H1 (cell line): ENCODE measurements at regions not wholly inside any gene's neighbourhood (a gene's known extent, or its start where the extent isn't known, plus 50 kb on each side); places are given as distances from the start of the nearest gene placed in this dataset.
A peak's percentile ranks its signal among the peaks of the same experiment; 100 is the strongest.

Experiments
- CTCF ChIA-PET: fragments of 300-600 bp; sonication (Branson Sonifier 250); formaldehyde crosslinking; loops from one replicate; lab custom pipeline; 2021; ENCODE audit not compliant: partially characterized antibody; lab: Charles Lee
- POLR2A ChIA-PET: fragments of 300-600 bp; sonication (Branson Sonifier 250); formaldehyde crosslinking; loops from one replicate; lab custom pipeline; 2021; ENCODE audit warnings: inconsistent platforms; ENCODE audit not compliant: partially characterized antibody; lab: Charles Lee
- DNase-seq, 2 experiments: peaks; one replicate each; pipeline versions ENCODE4 v3.0.0 to v3.0.0-alpha.2; 2010 to 2022; ENCODE audit warnings: low spot score in 2 of 2, low read depth in 1 of 2, mixed read lengths in 1 of 2
- FAIRE-seq: peaks from 2 replicates; lab custom pipeline; 2011; peaks lifted over from hg19 to GRCh38; lab: Jason Lieb, UNC
- H2AFZ ChIP-seq: 2 replicates; pipeline ENCODE4 v1.8.1; 2012; ENCODE audit warnings: low read length, inconsistent platforms
- H2AK5ac ChIP-seq: 2 replicates; pipeline ENCODE4 v1.6.1; 2013; ENCODE audit warnings: low read depth, low read length
- H2BK120ac ChIP-seq: replicated peaks from 2 replicates; pipeline ENCODE3; 2013; ENCODE audit warnings: low read depth, low read length, inconsistent platforms
- H2BK12ac ChIP-seq: 2 replicates; pipeline ENCODE4 v1.6.1; 2013; ENCODE audit warnings: low read depth, low read length
- H2BK15ac ChIP-seq: 2 replicates; pipeline ENCODE4 v1.6.1; 2013; ENCODE audit warnings: low read length
- H2BK20ac ChIP-seq: 2 replicates; pipeline ENCODE4 v1.6.1; 2013; ENCODE audit warnings: low read length
- H2BK5ac ChIP-seq: 2 replicates; pipeline ENCODE4 v1.6.1; 2013; ENCODE audit warnings: low read depth, low read length
- H3K14ac ChIP-seq: 2 replicates; pipeline ENCODE4 v1.6.1; 2013; ENCODE audit warnings: inconsistent platforms; ENCODE audit not compliant: insufficient read length
- H3K18ac ChIP-seq: 2 replicates; pipeline ENCODE4 v1.6.1; 2013; ENCODE audit warnings: low read length; ENCODE audit errors: extremely low read depth
- H3K23ac ChIP-seq: 2 replicates; pipeline ENCODE4 v1.6.1; 2013; ENCODE audit warnings: inconsistent platforms; ENCODE audit not compliant: insufficient read length
- H3K23me2 ChIP-seq: 2 replicates; pipeline ENCODE4 v1.6.1; 2013; ENCODE audit warnings: low read depth, low read length
- H3K27ac ChIP-seq: 2 replicates; pipeline ENCODE4 v1.6.1; 2011; ENCODE audit warnings: low read depth, low read length, inconsistent platforms
- H3K27me3 ChIP-seq, 4 experiments: replicated peaks in 1 of 4; 1 replicate in 1 of 4; 2 replicates in 3 of 4; pipeline versions ENCODE4 v1.6.1 to v1.8.1; 2011 to 2013; ENCODE audit warnings: low read length in 3 of 4, mild to moderate bottlenecking in 3 of 4, inconsistent platforms in 2 of 4, mixed read lengths in 2 of 4, moderate library complexity in 1 of 4; ENCODE audit not compliant: control insufficient read depth in 3 of 4, insufficient read depth in 3 of 4; ENCODE audit errors: extremely low read depth in 1 of 4
- H3K36me3 ChIP-seq, 4 experiments: 2 replicates each; pipeline versions ENCODE4 v1.6.1 to v1.8.1; 2011 to 2013; ENCODE audit warnings: mild to moderate bottlenecking in 4 of 4, low read length in 3 of 4, moderate library complexity in 2 of 4, control low read depth in 1 of 4, inconsistent platforms in 1 of 4; ENCODE audit not compliant: insufficient read depth in 4 of 4, control insufficient read depth in 2 of 4
- H3K4ac ChIP-seq: replicated peaks from 2 replicates; pipeline ENCODE3; 2013; ENCODE audit warnings: low read length, low read depth, mixed read lengths, inconsistent platforms; ENCODE audit not compliant: insufficient read length
- H3K4me1 ChIP-seq, 4 experiments: replicated peaks in 1 of 4; 1 replicate in 1 of 4; 2 replicates in 3 of 4; pipeline versions ENCODE4 v1.6.1 to v1.8.1; 2011 to 2013; ENCODE audit warnings: low read length in 3 of 4, inconsistent platforms in 2 of 4, mixed read lengths in 1 of 4; ENCODE audit not compliant: insufficient read depth in 4 of 4, control insufficient read depth in 3 of 4
- H3K4me2 ChIP-seq, 2 experiments: 2 replicates each; pipeline versions ENCODE4 v1.6.1 to v1.8.1; 2011 to 2013; ENCODE audit warnings: low read depth in 2 of 2, low read length in 2 of 2, control low read depth in 1 of 2, inconsistent platforms in 1 of 2, mild to moderate bottlenecking in 1 of 2; ENCODE audit not compliant: insufficient read depth in 1 of 2
- H3K4me3 ChIP-seq, 4 experiments: fragments of 200-600, 300-600 bp in 1 of 4; sonication (generic), shearing (Covaris generic), sonication (Bioruptor Twin) in 1 of 4; 2 replicates each; pipeline versions ENCODE4 v1.5.1 to v1.8.1; 2011 to 2016; ENCODE audit warnings: low read length in 4 of 4, low read depth in 3 of 4, control low read depth in 2 of 4, inconsistent platforms in 2 of 4, mild to moderate bottlenecking in 2 of 4, mixed read lengths in 1 of 4, moderate library complexity in 1 of 4; ENCODE audit not compliant: insufficient read depth in 2 of 4; ENCODE audit errors: extremely low read depth in 1 of 4
- H3K56ac ChIP-seq: replicated peaks from 2 replicates; pipeline ENCODE3; 2013; ENCODE audit warnings: low read depth, mild to moderate bottlenecking, mixed read lengths, low read length, inconsistent platforms; ENCODE audit not compliant: insufficient read length
- H3K79me1 ChIP-seq: 2 replicates; pipeline ENCODE4 v1.6.1; 2013; ENCODE audit warnings: low read depth, low read length, control low read depth
- H3K79me2 ChIP-seq, 2 experiments: 2 replicates each; pipeline versions ENCODE4 v1.6.1 to v1.8.1; 2012 to 2013; ENCODE audit warnings: low read length in 2 of 2, mild to moderate bottlenecking in 2 of 2, inconsistent platforms in 1 of 2; ENCODE audit not compliant: insufficient read depth in 2 of 2, control insufficient read depth in 1 of 2
- H3K9ac ChIP-seq, 4 experiments: replicated peaks in 1 of 4; 1 replicate in 1 of 4; 2 replicates in 3 of 4; pipeline versions ENCODE4 v1.6.1 to v1.8.1; 2011 to 2013; ENCODE audit warnings: low read depth in 3 of 4, low read length in 3 of 4, control low read depth in 2 of 4, mild to moderate bottlenecking in 2 of 4, moderate library complexity in 2 of 4, inconsistent platforms in 1 of 4; ENCODE audit errors: extremely low read depth in 1 of 4
- H3K9me3 ChIP-seq, 2 experiments: 2 replicates each; pipeline versions ENCODE4 v1.6.1 to v1.8.1; 2012 to 2013; ENCODE audit warnings: mild to moderate bottlenecking in 2 of 2, moderate library complexity in 2 of 2, control low read depth in 1 of 2, inconsistent platforms in 1 of 2, low read depth in 1 of 2, low read length in 1 of 2, mixed read lengths in 1 of 2; ENCODE audit not compliant: insufficient read depth in 2 of 2
- H4K20me1 ChIP-seq, 2 experiments: replicated peaks in 1 of 2; 2 replicates each; pipeline versions ENCODE3 to v1.8.1; 2011 to 2013; ENCODE audit warnings: inconsistent platforms in 2 of 2, low read length in 2 of 2, mild to moderate bottlenecking in 1 of 2; ENCODE audit not compliant: insufficient read depth in 2 of 2, control insufficient read depth in 1 of 2
- H4K5ac ChIP-seq: 2 replicates; pipeline ENCODE4 v1.6.1; 2013; ENCODE audit warnings: low read length, low read depth, mixed read lengths, inconsistent platforms; ENCODE audit not compliant: insufficient read length
- H4K8ac ChIP-seq: 2 replicates; pipeline ENCODE4 v1.8.0; 2013; ENCODE audit warnings: mild to moderate bottlenecking, moderate library complexity, low read length, inconsistent platforms; ENCODE audit not compliant: insufficient read depth; ENCODE audit errors: extremely low read depth
- H4K91ac ChIP-seq: replicated peaks from 2 replicates; pipeline ENCODE3; 2013; ENCODE audit warnings: low read length, mixed read lengths, inconsistent platforms; ENCODE audit not compliant: insufficient read length
- RAD21 ChIP-seq, 2 experiments: IDR thresholded peaks in 1 of 2; conservative IDR thresholded peaks in 1 of 2; 2 replicates each; pipeline ENCODE4 v1.6.1; 2011; ENCODE audit warnings: low read depth in 2 of 2, low read length in 2 of 2, improper control_type of control experiment in 1 of 2, inconsistent platforms in 1 of 2, mild to moderate bottlenecking in 1 of 2, moderate library complexity in 1 of 2
- SIX5 ChIP-seq: IDR thresholded peaks from 2 replicates; pipeline ENCODE4 v1.6.1; 2011; ENCODE audit warnings: mild to moderate bottlenecking, low read depth, low read length
- WGBS, 2 experiments: shearing (Covaris generic) in 1 of 2; methylation state at CpG; one replicate each; pipeline versions ENCODE4 v1.1.6 to v1.1.7; 2013 to 2015; ENCODE audit warnings: low lambda C conversion rate in 2 of 2, mixed read lengths in 2 of 2, inconsistent platforms in 1 of 2, low coverage in 1 of 2, missing lambda C conversion rate in 1 of 2; ENCODE audit not compliant: insufficient replicate concordance in 2 of 2, insufficient coverage in 1 of 2, insufficient read length in 1 of 2; ENCODE audit errors: extremely low coverage in 1 of 2, missing lambda C conversion rate in 1 of 2; 5-methylcytosine and 5-hydroxymethylcytosine counted together
- TF ChIP-seq, protein P1 (sequence below), 3 experiments: IDR thresholded peaks; 1 replicate in 2 of 3; 2 replicates in 1 of 3; pipeline versions ENCODE4 v1.5.1 to v1.6.1; 2011; ENCODE audit warnings: low read length in 3 of 3, mild to moderate bottlenecking in 3 of 3, inconsistent platforms in 2 of 3, low read depth in 1 of 3, moderate library complexity in 1 of 3; ENCODE audit not compliant: insufficient read depth in 1 of 3; ENCODE audit errors: control extremely low read depth in 1 of 3

DNA sequence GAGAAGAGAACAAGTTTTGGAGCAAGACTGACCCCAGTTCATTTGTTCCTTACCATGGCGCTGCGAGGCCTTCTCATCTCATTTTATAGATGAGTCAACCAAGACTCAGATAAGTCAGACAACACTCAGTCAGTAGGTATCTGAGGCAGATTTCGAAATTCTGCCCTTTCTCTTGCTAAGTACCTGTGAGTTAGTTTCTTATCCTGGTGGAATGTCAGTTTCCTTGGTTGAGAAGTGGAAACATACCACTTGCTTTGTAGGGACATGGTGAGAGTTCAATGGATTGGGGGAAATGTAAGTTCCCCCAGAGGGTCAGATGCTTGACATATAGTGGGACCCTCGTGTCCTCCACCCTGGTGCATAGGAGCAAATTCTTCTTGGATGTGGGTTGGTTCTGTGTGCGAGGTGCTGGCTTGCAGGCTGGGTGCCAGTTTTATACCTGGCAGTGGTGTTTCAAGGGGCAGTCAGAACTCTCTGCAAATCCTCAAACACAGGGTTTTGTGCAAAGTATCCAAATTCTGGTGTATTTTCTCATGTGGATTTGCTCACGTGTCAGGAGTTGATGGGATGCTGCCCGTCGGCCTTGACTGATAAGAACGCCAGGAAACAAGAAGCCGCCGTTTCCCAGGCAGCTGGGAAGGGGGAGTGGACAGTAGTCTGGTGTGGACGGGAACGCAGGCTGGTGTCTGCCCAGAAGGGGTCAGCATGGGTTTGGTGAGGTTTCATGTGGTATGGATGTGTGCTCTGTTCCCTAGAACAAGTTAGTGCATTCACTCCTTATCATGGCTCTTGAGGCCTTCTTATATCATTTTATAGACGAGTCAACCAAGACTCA, 61.1 kb upstream of the CIBAR2 start:
- Histone ChIP-seq H3K23me2 (peaks cover 8% of the 10 kb centered on the region; the same call in 1 of the 2 replicates), H3K4me2 (peak overlapping the region; percentile 12 to 58; a peak in 1 of 4 replicates), H3K18ac (no peak overlapping the region), H2AFZ (no peak overlapping the region), H3K56ac (no peak overlapping the region), H2BK5ac (peak overlapping the region; percentile 54; the same call in 1 of the 2 replicates), H4K91ac (no peak overlapping the region), H3K14ac (no peak overlapping the region), H3K23ac (no peak overlapping the region), H3K36me3 (no peaks in the 10 kb centered on the region), H3K9ac (no peak overlapping the region), H4K20me1 (peaks cover 21 to 30% of the 10 kb centered on the region in 2 experiments), H3K9me3 (no peaks in the 10 kb centered on the region), H2BK15ac (no peak overlapping the region), H3K27me3 (peaks cover 1 to 22% (median 15%) of the 10 kb centered on the region in 4 experiments; a peak in 6 of 7 replicates), H3K79me1 (peaks cover 12% of the 10 kb centered on the region), H3K4me1 (peaks cover 0 to 36% (median 14%) of the 10 kb centered on the region in 4 experiments; a peak in 5 of 7 replicates), H3K4ac (no peak overlapping the region), H4K5ac (no peak overlapping the region), H3K4me3 (no peak overlapping the region)
- ChIA-PET POLR2A (interaction anchor here (0.7 to 1.0 kb wide), 2 partner anchors 14 to 68 kb away, joined by 3 read pairs; no protein-coding TSS in a partner anchor), CTCF (interaction anchor here (0.7 to 6.9 kb wide), 30 partner anchors 11 to 586 kb away, joined by 3 to 39 read pairs (median 4); no protein-coding TSS in a partner anchor)
- DNase-seq (no peak), FAIRE-seq (no peak)
- WGBS, 2 experiments, result 81% methylated on average over 14 of the region's 14 CpGs; no CpG with 5 or more reads in 1 of the 2 experiments
- TF ChIP-seq, protein P1, sequence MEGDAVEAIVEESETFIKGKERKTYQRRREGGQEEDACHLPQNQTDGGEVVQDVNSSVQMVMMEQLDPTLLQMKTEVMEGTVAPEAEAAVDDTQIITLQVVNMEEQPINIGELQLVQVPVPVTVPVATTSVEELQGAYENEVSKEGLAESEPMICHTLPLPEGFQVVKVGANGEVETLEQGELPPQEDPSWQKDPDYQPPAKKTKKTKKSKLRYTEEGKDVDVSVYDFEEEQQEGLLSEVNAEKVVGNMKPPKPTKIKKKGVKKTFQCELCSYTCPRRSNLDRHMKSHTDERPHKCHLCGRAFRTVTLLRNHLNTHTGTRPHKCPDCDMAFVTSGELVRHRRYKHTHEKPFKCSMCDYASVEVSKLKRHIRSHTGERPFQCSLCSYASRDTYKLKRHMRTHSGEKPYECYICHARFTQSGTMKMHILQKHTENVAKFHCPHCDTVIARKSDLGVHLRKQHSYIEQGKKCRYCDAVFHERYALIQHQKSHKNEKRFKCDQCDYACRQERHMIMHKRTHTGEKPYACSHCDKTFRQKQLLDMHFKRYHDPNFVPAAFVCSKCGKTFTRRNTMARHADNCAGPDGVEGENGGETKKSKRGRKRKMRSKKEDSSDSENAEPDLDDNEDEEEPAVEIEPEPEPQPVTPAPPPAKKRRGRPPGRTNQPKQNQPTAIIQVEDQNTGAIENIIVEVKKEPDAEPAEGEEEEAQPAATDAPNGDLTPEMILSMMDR (IDR thresholded peaks at IDR 0.05; ENCODE audit: control extremely low read depth in 1 of 3, insufficient read depth in 1 of 3, low read depth in 1 of 3, low read length in 3 of 3), result peak; percentile 33 to 59 (median 43)
- TF ChIP-seq RAD21 (IDR thresholded peaks at IDR 0.05 in 1 of 2, conservative IDR thresholded peaks at IDR 0.05 in 1 of 2; ENCODE audit: low read depth in 2 of 2, low read length in 2 of 2) (peak; percentile 16 to 44; a peak in 3 of 4 replicates), SIX5 (no peak)
- TF ChIP-seq, all 59 proteins: peak for 2
- Histone ChIP-seq H4K8ac (no peak overlapping the region), H2BK20ac (no peak overlapping the region), H2BK120ac (no peak overlapping the region), H2AK5ac (no peak overlapping the region), H2BK12ac (peak overlapping the region; percentile 68; the same call in 1 of the 2 replicates), H3K79me2 (peaks cover 0 to 35% of the 10 kb centered on the region in 2 experiments; a peak in 1 of 4 replicates), H3K27ac (no peak overlapping the region)
